Sigmoid colon (tissue), 3 donors: ENCODE measurements at regions not wholly inside any gene's neighbourhood (a gene's known extent, or its start where the extent isn't known, plus 50 kb on each side); places are given as distances from the start of the nearest gene placed in this dataset.

Experiments used
- POLR2A ChIP-seq, 2 donors: fragments of 450-650 bp; IDR thresholded peaks; one replicate each; pipeline ENCODE4 v1.6.1; 2016; ENCODE audit warnings: antibody characterized with exemption in 2 of 2, mild to moderate bottlenecking in 2 of 2, moderate library complexity in 2 of 2
- TF ChIP-seq, protein P1 (sequence below), 4 experiments: fragments of 450-650 bp in 3 of 4; fragments of 200-600 bp in 1 of 4; IDR thresholded peaks; one replicate each; pipeline ENCODE4 v1.5.1; 2016 to 2019; ENCODE audit warnings: antibody characterized with exemption in 4 of 4, mild to moderate bottlenecking in 3 of 4, moderate library complexity in 2 of 4

GRCh38 chr2:71777946-71778345 is 324.6 kb downstream of the DYSF start:
- TF ChIP-seq, protein P1, sequence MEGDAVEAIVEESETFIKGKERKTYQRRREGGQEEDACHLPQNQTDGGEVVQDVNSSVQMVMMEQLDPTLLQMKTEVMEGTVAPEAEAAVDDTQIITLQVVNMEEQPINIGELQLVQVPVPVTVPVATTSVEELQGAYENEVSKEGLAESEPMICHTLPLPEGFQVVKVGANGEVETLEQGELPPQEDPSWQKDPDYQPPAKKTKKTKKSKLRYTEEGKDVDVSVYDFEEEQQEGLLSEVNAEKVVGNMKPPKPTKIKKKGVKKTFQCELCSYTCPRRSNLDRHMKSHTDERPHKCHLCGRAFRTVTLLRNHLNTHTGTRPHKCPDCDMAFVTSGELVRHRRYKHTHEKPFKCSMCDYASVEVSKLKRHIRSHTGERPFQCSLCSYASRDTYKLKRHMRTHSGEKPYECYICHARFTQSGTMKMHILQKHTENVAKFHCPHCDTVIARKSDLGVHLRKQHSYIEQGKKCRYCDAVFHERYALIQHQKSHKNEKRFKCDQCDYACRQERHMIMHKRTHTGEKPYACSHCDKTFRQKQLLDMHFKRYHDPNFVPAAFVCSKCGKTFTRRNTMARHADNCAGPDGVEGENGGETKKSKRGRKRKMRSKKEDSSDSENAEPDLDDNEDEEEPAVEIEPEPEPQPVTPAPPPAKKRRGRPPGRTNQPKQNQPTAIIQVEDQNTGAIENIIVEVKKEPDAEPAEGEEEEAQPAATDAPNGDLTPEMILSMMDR (IDR thresholded peaks at IDR 0.05): no peak
- TF ChIP-seq POLR2A (IDR thresholded peaks at IDR 0.05): no peak
